M059J (cell line): ENCODE measurements at regions not wholly inside any gene's neighbourhood (a gene's known extent, or its start where the extent isn't known, plus 50 kb on each side); places are given as distances from the start of the nearest gene placed in this dataset.
"Not testable (repeated sequence)": the region's sequence is repeated elsewhere in the genome, so short reads cannot be mapped to it uniquely, and the experiment has no call there.

ENCODE experiments used
- DNase-seq: peaks from one replicate; pipeline ENCODE4 v3.0.0-alpha.2; 2012; ENCODE audit warnings: low read depth

DNA sequence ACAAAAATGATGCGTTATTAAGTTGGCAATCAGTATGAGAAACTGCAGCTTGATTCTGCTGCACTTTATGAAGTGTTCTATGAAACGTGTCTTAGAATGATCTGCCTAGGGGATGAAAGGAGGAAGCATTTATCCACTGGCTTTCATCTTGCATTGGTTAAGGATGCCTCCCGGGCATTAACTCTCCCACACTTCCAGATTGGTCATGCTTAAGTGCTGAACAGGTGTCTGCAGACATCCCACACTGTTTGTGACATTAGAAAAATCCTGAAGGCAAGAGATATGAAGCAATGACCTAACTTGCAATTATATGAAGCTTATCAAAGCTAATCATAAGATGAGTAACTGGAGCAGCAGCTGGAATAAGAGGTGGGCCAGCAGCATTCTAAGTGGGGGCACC is 437.3 kb downstream of the NSUN3 start:
- DNase-seq = no peak

DNA sequence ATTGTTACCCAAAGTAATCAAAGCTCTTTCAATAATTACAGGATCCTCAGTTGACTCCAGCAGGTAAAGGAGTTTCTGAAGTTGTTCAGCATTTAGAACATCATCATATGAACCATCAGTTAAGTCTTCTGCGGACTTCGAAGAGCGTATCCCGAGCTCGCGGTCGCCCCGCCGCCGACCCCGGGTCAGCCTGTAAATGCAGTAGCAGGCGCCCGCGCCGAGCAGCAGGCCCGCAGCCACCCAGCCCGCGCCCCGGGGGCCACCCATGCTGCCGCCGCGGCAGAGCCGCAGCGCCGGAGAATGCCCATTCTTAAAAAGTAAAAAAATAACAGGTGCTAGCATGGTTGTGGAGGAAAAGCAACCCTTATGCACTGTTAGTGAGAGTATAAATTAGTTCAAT is 444.5 kb downstream of the NSUN3 start:
- DNase-seq = not testable (repeated sequence)

DNA sequence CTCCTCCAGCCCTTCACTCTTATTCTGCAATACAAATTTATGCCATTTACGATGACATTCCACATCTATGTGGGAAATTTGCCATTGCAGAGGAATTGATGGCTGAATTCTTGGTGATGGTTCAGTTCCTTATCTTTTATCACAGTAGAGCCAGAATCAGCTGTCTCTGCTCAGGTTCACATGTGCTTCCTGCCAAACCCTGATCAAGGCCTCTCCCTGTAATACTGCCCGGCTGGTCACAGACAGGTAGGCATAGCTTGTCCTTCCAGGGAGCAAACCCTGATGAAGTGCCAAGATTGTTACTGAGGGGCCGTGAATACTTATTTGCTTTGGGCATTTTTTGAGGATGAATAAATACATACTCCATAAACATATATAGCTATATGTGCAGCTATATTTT is 450.0 kb downstream of the NSUN3 start:
- no peak for DNase-seq

DNA sequence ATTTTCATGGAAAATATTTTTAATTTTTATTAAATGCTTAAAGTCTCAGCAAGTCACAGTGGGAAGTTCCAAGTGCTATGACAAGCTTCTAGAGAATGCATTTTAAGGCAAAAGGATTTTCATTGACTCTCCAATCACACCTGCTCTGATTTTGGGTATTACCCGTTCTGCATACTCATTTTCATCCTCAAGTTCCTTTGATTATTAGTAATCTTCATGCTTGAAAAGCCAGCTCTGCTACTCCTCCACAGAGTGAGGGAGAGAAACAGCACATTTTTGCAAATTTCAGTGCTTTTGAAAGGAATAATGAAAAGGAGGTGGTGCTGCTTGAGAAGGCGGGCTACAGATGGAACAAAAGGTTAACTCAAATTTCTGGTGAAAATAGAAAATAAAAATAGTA is 450.7 kb downstream of the NSUN3 start:
- DNase-seq = no peak

DNA sequence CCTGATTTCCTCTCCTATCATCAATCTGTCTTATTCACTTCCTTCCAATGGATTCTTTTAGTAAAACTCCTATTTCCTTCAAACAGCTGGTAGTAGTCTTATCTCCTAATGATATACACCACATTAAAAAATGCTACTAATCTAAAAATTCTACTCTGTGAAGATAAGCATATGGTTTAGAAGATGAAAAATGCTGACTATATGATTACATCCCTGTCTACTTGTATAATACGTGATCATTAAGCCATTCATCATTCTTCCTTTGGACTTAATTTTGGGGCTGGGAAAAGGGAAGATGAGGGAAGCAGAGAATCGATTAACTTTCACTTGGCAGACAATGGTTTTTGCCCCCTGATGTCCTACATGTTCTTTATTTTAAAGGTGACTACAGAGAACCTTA is 453.1 kb downstream of the NSUN3 start:
- no peak for DNase-seq

DNA sequence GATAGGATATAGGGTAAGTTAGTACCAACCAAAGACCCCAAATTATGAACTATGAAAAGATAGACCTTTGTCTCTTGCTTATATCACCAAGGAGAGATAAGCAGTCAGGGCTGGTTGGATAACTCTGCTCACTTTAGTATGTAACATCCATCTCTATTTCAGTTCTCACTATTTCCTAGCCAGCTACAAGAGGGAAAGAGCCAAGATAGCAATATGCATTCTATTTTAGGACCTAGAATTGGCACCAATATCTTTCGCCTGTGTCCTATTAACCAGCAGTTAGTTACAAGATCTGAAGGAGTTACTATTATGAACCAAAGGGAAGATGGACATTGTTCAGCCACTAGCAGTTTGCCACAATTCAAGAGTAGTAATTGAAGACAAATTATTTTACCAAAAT is 457.5 kb downstream of the NSUN3 start:
- DNase-seq = no peak

DNA sequence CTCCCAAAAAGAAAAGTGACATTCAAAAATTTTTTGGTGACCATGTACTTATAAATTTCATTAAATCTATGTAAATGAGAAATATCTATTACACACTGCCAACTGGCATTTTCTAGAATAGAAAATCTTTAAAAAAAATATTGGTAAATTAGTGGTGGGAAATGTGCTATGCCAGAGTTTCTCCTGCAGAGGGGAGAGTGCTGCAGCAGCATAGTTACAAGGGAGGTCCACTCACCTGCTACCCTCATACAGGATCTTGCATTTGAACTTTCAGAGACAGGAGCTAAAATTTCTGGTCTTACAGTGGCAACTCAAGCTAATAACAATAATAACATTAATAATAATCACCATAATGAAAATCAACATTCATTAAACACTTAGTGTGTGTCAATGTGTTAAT is 459.6 kb downstream of the NSUN3 start:
- no peak for DNase-seq

DNA sequence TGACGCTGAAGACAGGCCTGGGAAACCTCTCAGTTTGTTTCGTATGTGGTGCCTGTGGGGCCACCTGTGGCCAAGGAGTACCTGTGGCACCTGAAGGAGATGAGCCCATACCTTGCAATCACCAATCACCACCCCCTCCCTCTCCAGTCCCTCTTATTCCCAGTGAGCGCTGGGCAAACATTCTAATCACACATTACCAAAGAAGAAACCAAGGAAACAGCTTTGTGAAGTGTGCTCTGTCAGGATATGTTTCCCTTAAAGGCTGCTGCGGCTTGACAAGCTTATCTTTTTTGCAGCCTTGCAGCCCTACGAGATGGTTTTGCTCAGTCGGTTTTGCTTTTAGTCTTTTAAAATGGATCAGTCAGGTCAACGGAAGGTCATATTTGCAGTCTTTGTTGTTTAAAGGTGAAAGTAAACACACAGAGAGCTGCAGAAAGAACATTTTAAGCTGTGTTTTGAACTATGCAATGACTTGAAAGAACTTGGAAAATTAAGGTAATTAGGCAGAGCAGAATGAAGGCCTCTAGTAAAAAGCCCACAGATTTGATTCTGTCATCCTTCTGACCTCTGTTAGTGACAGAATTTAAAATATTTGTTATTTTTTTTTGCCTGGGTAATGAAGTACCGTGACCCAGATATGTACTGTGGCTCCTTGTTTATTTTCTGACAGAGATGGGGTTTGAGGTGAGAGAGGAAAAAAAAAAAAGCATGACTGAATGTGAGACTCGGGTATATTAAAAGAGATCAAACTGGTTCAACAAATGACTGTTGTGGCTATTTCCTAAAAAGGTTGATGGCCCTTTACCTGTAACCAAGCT is 461.4 kb downstream of the NSUN3 start:
- DNase-seq = no peak

DNA sequence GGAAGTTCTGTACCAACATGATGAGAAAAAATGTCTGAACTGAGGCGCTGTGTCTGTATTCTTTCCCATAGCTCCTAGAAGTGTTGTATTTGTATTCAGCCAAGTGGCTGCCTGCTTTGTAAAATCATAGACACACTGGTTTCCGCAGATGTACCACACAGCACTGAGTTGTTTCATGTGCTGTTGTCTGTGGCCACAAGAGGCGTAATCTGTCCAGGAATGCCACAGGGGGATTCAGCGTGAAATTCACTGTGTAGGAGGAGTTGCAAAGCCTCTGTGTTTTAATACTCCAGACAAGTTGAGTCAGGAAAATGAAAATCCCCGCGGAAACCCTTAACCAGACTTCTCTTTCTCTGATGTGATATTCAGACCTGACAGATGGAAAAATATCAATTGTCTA is 462.2 kb downstream of the NSUN3 start:
- DNase-seq = peak; percentile 2

DNA sequence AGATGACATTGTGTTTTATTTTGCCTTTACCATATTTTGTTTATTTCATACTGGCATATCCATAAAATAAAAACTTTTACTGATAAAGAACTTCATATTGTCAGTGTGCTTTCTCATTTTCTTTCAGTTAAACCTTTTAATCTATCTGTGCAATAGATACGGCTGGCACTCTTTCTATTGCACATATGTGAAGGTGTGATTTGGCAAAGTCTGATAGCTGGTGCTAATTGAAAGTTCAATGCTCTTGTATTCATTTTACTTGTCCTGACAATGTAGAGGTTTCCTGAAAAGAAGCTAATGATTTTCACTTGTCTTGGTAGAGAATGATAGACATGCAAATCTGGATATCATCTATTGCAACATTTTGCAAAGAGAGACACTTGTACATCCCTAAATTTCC is 467.0 kb downstream of the NSUN3 start:
- DNase-seq = no peak

DNA sequence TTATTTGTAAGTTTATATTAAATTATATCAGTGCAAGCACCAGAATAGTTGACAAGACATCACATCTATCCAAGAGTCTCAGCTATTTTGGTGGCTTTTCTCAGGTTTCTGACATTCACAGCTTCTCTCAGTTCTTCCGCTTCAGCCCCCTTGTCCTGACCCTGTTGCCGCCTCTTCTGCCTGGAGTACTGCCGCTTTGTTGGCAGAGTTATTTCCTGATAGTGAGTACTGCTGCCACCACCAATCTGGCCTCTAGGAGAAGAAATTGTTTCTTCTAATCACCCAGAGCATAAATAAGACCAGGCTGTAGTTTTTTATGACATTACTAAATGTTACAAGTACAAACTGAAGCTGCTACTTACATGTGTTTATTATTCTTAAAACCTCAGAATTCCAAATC is 470.1 kb downstream of the NSUN3 start:
- no peak for DNase-seq

DNA sequence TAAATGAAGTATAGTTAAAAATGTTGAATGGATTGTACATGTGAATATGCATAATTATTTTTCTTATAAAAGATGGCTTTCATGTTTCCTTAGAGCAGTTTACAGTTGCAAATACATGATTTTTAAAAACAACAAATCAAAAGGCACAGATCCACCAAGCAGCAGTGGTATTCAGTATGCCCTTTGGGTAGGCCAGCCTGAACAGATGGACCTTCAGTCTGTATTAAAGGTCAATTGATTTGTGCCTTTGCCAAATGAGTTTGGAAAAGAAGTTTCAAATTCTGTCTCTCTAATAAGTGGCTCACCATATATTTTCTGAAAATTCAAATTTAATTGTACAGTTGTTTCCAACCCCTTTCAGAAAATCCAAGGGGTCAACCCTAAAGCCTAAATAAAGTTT is 477.1 kb downstream of the NSUN3 start:
- no peak for DNase-seq

DNA sequence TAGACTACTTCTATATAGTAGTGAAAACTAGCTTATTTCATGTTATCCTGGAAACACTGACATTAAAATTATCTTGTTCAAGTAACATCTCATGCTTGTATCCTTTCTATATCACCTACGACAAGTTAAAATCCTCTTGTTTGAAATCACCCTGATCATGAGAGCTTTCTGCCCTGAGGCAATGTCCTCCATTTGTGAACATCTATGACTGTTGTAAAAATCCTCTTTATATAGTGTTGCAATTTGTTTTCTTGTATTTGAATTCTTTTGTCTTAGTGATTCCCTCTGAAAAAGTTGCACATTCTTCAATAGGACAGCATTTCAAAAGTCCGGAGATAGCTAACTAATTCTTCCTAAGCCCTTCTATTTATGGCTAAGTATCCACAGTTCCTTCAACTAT is 480.3 kb downstream of the NSUN3 start:
- DNase-seq = no peak

DNA sequence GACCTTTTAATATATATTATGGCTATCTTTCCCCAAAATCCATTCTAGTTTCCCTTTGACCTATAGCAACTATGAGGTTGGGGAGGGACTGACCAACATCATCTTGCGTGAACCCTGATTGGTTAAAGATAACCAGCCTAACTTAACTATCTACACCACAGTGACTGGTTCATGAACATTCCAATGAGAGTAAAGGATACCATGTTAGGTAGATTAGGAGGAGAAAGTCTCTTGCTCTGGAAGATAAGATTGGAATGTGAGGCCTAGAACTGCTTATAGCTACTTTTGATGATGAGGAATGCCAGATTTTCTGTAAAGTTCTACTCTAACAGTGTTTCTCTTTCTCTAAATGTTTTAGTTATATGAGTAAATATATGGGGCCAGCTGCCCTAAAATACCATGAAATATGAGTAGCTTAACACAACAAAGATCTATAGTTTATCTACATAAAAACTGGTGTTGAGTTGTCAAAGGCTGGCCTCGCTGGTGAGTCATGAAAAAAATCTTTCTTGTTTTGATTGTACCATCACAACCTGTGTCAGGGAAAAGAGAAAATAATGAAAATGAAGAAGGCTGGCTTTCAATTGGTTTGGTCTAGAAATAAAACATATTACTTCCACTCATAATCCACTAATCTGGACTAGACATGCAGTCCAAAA is 481.4 kb downstream of the NSUN3 start:
- DNase-seq = no peak

DNA sequence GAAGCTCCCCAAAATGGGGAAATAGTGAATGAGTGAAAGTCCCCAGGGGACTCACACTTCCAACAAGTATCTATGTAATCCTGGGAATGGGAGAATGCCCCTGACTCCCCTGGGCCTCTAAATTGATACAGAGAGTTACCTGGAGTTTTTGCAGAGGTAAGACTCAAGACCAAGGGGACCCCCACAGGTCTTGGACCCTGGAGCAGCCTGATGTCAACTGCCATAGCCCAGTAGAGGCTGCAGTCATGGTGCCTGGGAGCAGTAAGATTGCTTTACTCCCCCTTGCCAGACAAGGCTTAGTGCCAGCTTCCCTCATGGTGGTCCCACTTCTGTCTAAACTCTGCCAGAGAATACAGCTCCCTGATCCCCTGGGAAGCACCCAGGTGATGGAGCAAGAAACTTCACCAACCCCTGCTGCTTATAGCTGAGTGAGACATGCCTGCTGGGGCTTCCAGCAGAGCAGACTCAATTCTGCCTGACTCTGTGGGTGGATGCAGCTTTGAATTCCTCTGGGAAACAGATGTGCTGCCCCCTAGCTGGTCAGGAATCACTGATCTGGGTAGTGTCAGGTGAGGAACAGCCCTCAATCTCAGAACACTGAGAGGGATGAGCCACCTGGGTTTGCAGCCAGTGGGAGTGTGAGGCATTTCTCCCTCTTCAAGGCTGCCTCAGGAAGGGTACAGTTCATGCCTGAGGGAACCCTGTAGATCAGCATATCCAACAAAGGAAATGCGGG is 485.9 kb downstream of the NSUN3 start:
- no peak for DNase-seq

DNA sequence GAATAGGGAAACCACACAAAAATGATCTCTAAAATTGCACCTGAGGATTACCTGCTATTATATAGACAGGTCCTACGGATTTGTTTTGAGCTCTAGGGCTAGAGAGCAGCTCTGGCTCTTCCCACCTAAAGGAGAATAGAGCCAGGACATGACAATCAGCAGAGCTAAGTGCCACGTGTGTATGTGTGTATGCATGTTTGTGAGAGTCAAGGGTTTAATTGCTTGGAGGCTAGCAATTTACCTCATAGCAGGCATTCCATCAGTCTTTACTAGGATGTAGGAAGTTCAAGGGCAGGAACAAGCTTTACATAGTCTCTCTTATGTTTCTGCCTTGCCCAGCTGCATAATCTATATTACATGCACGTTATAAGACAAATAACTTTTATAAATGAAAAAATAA is 498.2 kb downstream of the NSUN3 start:
- DNase-seq = no peak

DNA sequence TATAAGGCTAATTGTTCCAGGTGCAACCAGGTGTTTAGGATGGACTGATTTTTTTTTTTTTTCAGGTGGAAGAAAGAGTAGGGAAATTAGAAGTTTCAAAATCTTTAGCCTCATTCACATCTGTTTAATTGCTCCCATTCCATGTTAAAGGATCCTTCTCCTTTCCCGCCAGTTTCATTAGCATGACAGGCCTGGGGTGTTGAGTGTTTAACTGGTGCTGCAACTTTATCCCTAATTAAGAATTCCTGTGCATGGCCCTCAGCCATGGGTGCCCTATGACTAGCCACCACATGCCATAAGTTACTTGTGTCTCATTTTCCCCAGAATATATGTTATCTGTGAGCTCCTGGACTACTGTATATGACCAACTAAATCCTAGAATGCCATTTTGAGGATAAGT is 501.4 kb downstream of the NSUN3 start:
- no peak for DNase-seq

DNA sequence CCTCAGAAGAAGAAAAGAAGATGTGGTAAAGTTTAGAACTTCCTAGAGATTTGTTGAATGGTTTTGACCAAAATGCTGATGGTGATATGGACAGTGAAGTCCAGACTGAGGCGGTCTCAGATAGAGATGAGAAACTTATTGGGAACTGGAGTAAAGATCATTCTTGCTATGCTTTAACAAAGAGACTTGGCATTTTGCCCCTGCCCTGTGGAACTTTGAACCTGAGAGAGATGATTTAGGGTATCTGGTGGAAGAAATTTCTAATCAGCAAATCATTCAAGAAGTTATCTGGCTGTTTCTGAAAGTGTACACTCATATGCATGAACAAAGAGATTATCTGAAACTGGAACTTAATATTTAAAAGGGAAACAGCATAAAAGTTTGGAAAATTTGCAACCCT is 505.2 kb downstream of the NSUN3 start:
- no peak for DNase-seq

DNA sequence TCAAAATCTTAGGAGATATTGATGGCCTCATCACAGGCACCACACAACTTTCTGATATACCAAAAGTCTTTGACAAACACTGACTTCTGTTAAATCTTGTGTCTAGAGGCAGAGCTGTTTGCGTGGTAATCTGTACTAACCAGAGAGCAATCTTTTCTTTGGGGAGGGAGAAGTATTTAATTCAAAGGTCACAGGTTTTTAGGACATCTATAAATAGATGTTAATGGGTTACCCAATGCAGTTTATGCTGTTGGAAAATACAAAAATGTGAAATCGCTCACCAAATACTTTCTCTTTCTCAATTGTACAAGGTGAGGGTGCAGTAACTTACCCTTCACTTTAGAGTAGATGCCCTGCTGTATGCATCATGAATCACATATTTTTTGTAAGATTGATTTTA is 510.5 kb downstream of the NSUN3 start:
- no peak for DNase-seq

DNA sequence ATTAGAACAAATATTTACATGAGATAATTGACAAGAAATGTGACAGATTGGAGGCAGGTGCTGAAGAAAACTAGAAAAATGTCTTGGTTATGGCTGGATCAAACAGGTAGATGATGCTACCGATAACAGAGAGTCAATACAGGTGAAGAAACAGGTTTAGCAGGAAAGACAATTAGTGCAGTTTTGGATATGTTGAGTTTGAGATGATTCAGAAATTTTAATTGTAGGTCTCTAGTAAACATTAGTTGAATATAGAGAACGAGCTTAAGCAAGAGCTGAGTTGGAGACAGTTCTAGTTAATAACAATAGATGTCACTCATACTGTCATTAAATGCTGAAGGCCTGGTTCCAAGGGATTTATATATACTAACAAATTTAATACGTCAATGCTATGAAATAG is 524.4 kb downstream of the NSUN3 start:
- no peak for DNase-seq

DNA sequence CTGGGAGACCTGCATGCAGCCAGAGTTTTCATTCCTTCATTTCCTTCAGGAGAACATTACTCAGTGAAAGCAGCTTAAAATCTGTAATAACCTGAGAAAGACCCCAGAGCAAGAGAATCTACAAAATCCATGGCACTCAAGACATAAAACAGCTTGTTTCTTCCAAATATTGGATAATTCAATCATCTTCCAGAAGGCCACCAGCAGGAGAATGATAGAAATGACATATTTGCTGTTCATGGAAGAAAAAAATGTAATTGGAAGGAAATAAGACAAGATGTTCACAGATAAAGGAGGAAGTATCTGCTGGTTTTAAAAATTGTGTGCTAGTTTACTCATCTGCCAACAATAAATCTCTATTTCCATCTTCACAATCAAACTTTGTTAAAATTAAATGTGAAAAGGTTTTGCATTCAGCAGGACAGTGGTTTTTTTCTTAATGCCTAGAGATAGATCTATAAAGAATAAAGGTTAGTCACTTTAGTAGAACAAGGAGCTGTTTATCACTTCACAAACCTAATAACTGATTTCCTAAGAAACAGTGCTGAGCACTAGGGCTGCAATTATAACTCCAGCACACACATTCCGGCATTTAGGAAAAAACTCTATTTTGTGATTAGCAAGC is 530.8 kb downstream of the NSUN3 start:
- DNase-seq = no peak

DNA sequence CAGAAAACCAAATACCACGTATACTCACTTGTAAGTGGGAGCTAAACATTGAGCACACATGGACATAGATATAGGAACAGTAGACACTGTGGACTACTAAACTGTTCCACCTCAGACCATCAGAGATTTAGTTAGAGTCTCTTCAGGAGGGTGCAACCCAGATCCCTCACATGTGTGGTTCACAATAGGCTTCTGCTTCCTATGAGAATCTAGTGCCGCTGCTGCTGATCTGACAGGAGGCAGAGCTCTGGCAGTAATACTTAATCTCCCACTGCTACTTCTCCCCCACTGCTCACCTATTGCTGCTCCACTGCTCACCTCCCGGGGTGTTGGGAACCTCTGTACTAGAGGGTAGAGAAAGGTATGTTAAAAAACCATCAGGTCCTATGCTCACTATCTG is 533.3 kb downstream of the NSUN3 start:
- DNase-seq = no peak
